K562 (cell line): ENCODE measurements at regions not wholly inside any gene's neighbourhood (a gene's known extent, or its start where the extent isn't known, plus 50 kb on each side); places are given as distances from the start of the nearest gene placed in this dataset.

ENCODE experiments used
- ATAC-seq: fragments of 200-7000 bp; cut with Tn5 transposase; 3 replicates; pipeline ENCODE4 v1.9.1; 2020; ENCODE audit warnings: moderate library complexity
- BruUV-seq: library from RNA; stranded (reverse); fragments of 400-500 nt; replicated peaks from 2 replicates; lab custom pipeline; 2021; lab: Mats Ljungman, UMichigan
- CTCF ChIA-PET: fragments of 300-600 bp; formaldehyde crosslinking; extraction: SDS; loops from one replicate; lab custom pipeline; 2021; ENCODE audit warnings: low intra/inter-chr PET ratio; lab: Yijun Ruan, JAX
- POLR2A ChIA-PET: fragments of 300-600, 350-650 bp; sonication (Branson Sonifier 250); formaldehyde crosslinking; extraction: SDS; loops from one replicate; lab custom pipeline; 2021; ENCODE audit warnings: antibody characterized with exemption, inconsistent platforms; lab: Yijun Ruan, JAX
- DNase-seq, 4 experiments: peaks; one replicate each; pipeline versions ENCODE4 v3.0.0 to v3.0.0-alpha.2; 2011 to 2018; ENCODE audit warnings: low spot score in 3 of 4, mixed read lengths in 3 of 4; ENCODE audit errors: extremely low read depth in 1 of 4
- FAIRE-seq: peaks from 2 replicates; lab custom pipeline; 2011; peaks lifted over from hg19 to GRCh38; lab: Jason Lieb, UNC
- H2AFZ ChIP-seq: 2 replicates; pipeline ENCODE4 v1.6.0; 2011; ENCODE audit warnings: low read depth, low read length, control low read depth, inconsistent platforms
- H3K27ac ChIP-seq: fragments of 200-600 bp; 3 replicates; pipeline ENCODE4 v1.8.0; 2011; ENCODE audit warnings: low read depth, mild to moderate bottlenecking, control low read depth, inconsistent platforms, low read length, moderate library complexity, mixed read lengths; ENCODE audit errors: extremely low read depth
- H3K27me3 ChIP-seq, 2 experiments: fragments of 300-600 bp in 1 of 2; 2 replicates in 1 of 2; 3 replicates in 1 of 2; pipeline versions ENCODE4 v1.6.0 to v1.8.0; 2011; ENCODE audit warnings: inconsistent platforms in 2 of 2, low read length in 2 of 2, mild to moderate bottlenecking in 1 of 2, mixed read lengths in 1 of 2, moderate library complexity in 1 of 2; ENCODE audit not compliant: control insufficient read depth in 2 of 2, insufficient read depth in 2 of 2
- H3K36me3 ChIP-seq: fragments of 300-600 bp; 3 replicates; pipeline ENCODE4 v1.8.0; 2011; ENCODE audit warnings: mild to moderate bottlenecking, low read length, inconsistent platforms; ENCODE audit not compliant: control insufficient read depth, insufficient read depth
- H3K4me1 ChIP-seq, 2 experiments: fragments of 200-600 bp in 1 of 2; replicated peaks in 1 of 2; 2 replicates in 1 of 2; 3 replicates in 1 of 2; pipeline versions ENCODE4 v1.5.1 to v1.8.0; 2011; ENCODE audit warnings: inconsistent platforms in 2 of 2, low read length in 2 of 2, mild to moderate bottlenecking in 1 of 2, mixed read lengths in 1 of 2, moderate library complexity in 1 of 2; ENCODE audit not compliant: control insufficient read depth in 2 of 2, insufficient read depth in 2 of 2
- H3K4me2 ChIP-seq: 2 replicates; pipeline ENCODE4 v1.6.1; 2011; ENCODE audit warnings: low read length, control low read depth, inconsistent platforms, mixed read lengths; ENCODE audit not compliant: insufficient read depth
- H3K4me3 ChIP-seq: fragments of 200-600 bp; sonication (generic), shearing (Covaris generic); 2 replicates; pipeline ENCODE4 v1.5.1; 2016; ENCODE audit warnings: control low read depth, inconsistent platforms
- H3K79me2 ChIP-seq: fragments of 200-600 bp; 3 replicates; pipeline ENCODE4 v1.8.0; 2011; ENCODE audit warnings: low read length, inconsistent platforms; ENCODE audit not compliant: control insufficient read depth, insufficient read depth
- H3K9ac ChIP-seq, 2 experiments: 2 replicates each; pipeline versions ENCODE4 v1.6.0 to v1.6.1; 2011; ENCODE audit warnings: low read depth in 2 of 2, low read length in 2 of 2, control low read depth in 1 of 2, inconsistent platforms in 1 of 2, mild to moderate bottlenecking in 1 of 2, mixed read lengths in 1 of 2; ENCODE audit not compliant: insufficient read depth in 1 of 2
- H3K9me1 ChIP-seq: one replicate; pipeline ENCODE4 v1.6.0; 2011; ENCODE audit warnings: inconsistent platforms, mild to moderate bottlenecking, low read length, moderate library complexity; ENCODE audit not compliant: control insufficient read depth, insufficient read depth
- H3K9me3 ChIP-seq: replicated peaks from 2 replicates; pipeline ENCODE4 v1.5.1; 2011; ENCODE audit warnings: low read depth, low read length, inconsistent platforms; ENCODE audit not compliant: control insufficient read depth, insufficient read depth
- H4K20me1 ChIP-seq: replicated peaks from 2 replicates; pipeline ENCODE4 v1.6.1; 2011; ENCODE audit warnings: low read length, inconsistent platforms, mixed read lengths; ENCODE audit not compliant: control insufficient read depth, insufficient read depth
- HDAC1 ChIP-seq, 2 experiments: fragments of 450-650 bp; IDR thresholded peaks; 2 replicates each; pipeline ENCODE4 v1.6.1; 2016 to 2017; ENCODE audit warnings: inconsistent platforms in 1 of 2, mild to moderate bottlenecking in 1 of 2, moderate library complexity in 1 of 2
- KDM1A ChIP-seq, 2 experiments: fragments of 450-650 bp; IDR thresholded peaks; 2 replicates each; pipeline ENCODE4 v1.6.1; 2016; ENCODE audit warnings: mild to moderate bottlenecking in 2 of 2
- SIN3B ChIP-seq: fragments of 450-650 bp; IDR thresholded peaks from 2 replicates; pipeline ENCODE4 v1.6.1; 2017; ENCODE audit warnings: low read depth, mild to moderate bottlenecking, moderate library complexity
- ZNF12 ChIP-seq: sonication (generic); formaldehyde crosslinking; IDR thresholded peaks from 2 replicates; pipeline ENCODE4 v1.4.0; 2020; ENCODE audit warnings: mild to moderate bottlenecking, missing genetic modification reagents
- ZNF41 ChIP-seq: fragments of 250-450 bp; sonication (Bioruptor Pico); conservative IDR thresholded peaks from 2 replicates; pipeline ENCODE4 v1.4.0; 2020; ENCODE audit warnings: mild to moderate bottlenecking
- ZNF431 ChIP-seq: sonication (generic); formaldehyde crosslinking; IDR thresholded peaks from 2 replicates; pipeline ENCODE4 v1.8.0; 2022; ENCODE audit warnings: mild to moderate bottlenecking, missing genetic modification reagents
- WGBS: fragments of 100-300 bp; shearing (Covaris generic); methylation state at CpG from one replicate; pipeline ENCODE4 v1.1.6; 2016; ENCODE audit warnings: low coverage, mixed read lengths; ENCODE audit not compliant: insufficient coverage; ENCODE audit errors: missing lambda C conversion rate; 5-methylcytosine and 5-hydroxymethylcytosine counted together
- in situ Hi-C: fragments of 300-500 bp; cut with MboI; formaldehyde crosslinking; loops from 4 replicates; pipeline ENCODE4 v1.15.0; 2018; ENCODE audit warnings: inconsistent platforms, mixed read lengths
- intact Hi-C: fragments of 100-400 bp; cut with micrococcal nuclease; formaldehyde crosslinking; loops from 2 replicates; pipeline ENCODE4 v1.14.2; 2022
- TF ChIP-seq, protein P1 (sequence below): fragments of 450-650 bp; IDR thresholded peaks from 2 replicates; pipeline ENCODE4 v1.6.1; 2016; ENCODE audit warnings: borderline replicate concordance
- TF ChIP-seq, protein P2 (sequence below): fragments of 450-650 bp; IDR thresholded peaks from one replicate; pipeline ENCODE4 v1.6.1; 2018; ENCODE audit warnings: mild to moderate bottlenecking, moderate library complexity; ENCODE audit not compliant: partially characterized antibody

DNA sequence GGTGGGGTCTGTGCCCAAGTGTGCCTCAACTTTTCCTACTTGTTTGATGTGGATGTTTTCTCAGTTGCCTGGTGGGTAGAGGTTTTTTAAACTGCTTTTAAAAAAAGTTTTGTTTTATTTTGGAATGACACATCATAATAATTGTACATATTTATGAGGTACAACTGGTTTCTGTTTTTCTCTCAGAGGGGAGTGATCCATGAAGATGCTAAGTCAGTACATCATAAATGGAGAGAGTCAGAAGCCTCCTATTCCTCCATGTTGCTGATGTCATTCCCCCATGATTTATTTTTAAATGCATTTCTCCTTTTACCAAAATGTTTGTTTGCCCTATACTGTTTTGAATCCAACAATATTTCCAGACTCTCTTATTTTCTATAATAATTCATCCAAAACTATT, 77.3 kb upstream of the CLVS2 start (continued):
- TF ChIP-seq, protein P1, sequence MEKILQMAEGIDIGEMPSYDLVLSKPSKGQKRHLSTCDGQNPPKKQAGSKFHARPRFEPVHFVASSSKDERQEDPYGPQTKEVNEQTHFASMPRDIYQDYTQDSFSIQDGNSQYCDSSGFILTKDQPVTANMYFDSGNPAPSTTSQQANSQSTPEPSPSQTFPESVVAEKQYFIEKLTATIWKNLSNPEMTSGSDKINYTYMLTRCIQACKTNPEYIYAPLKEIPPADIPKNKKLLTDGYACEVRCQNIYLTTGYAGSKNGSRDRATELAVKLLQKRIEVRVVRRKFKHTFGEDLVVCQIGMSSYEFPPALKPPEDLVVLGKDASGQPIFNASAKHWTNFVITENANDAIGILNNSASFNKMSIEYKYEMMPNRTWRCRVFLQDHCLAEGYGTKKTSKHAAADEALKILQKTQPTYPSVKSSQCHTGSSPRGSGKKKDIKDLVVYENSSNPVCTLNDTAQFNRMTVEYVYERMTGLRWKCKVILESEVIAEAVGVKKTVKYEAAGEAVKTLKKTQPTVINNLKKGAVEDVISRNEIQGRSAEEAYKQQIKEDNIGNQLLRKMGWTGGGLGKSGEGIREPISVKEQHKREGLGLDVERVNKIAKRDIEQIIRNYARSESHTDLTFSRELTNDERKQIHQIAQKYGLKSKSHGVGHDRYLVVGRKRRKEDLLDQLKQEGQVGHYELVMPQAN = no peak

DNA sequence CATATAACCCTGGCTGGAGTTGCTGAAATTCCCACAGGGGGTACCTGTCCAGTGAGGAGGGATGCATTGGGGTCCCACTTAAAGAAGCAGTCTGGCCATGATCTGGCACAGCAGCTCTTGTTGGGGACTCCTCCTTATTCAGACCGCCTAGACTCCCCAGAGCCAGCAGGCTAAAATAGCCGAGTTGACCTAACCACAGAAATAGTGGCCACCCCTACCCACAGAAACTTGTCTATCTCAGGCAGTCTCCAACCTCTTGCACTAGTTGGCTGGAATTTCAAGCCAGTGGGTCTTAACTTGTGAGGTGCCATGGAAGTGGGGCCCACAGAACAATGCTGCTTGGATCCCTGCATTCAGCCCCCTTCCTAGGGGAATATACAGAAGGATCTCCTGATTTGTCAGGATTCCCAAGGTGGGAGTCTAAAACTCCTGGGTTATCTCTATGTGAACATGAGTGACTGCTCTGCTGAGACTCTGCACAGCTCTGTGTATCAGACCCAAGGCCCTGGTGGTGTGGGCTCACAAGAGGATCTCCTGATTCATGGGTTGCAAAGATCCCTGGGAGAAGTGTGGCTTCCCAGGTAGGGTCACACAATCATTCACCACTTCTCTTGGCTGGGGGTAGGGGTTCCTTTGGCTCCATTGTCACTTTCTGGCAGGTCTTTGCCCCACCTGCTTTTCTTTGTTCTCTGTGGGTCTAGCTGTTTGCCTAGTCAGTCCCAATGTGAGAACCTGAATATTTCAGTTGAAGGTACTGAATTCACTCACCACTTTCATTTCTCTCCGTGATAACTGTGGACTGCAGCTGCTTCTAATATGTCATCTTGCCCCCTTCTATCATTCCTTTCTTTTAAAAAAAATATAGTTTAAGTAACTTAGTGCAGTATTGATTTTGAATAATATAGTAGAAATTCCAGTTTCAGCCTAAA, 65.5 kb upstream of the CLVS2 start:
- ChIA-PET CTCF (no interaction called here), POLR2A (no interaction called here)
- no TSS peak for BruUV-seq

More for the DNA sequence above, 65.5 kb upstream of the CLVS2 start:
- Histone ChIP-seq H3K27ac (no peak overlapping the region), H2AFZ (no peak overlapping the region), H3K4me3 (no peak overlapping the region), H3K9ac (no peak overlapping the region)
- no peak for TF ChIP-seq ZNF12 (CRISPR knock-in tag)
- TF ChIP-seq HDAC1 (IDR thresholded peaks at IDR 0.05) = no peak
- no peak for TF ChIP-seq ZNF41 (CRISPR knock-in tag)
- TF ChIP-seq, protein P2, sequence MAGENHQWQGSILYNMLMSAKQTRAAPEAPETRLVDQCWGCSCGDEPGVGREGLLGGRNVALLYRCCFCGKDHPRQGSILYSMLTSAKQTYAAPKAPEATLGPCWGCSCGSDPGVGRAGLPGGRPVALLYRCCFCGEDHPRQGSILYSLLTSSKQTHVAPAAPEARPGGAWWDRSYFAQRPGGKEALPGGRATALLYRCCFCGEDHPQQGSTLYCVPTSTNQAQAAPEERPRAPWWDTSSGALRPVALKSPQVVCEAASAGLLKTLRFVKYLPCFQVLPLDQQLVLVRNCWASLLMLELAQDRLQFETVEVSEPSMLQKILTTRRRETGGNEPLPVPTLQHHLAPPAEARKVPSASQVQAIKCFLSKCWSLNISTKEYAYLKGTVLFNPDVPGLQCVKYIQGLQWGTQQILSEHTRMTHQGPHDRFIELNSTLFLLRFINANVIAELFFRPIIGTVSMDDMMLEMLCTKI = no peak
- TF ChIP-seq KDM1A (IDR thresholded peaks at IDR 0.05) = no peak
- no peak for TF ChIP-seq SIN3B
- TF ChIP-seq ZNF431 (CRISPR knock-in tag) = no peak
- TF ChIP-seq, all 486 proteins: peak for 0
- no peaks in the 10 kb centered on the region for H3K79me2 ChIP-seq
- H4K20me1 ChIP-seq = no peaks in the 10 kb centered on the region
- H3K9me3 ChIP-seq = no peaks in the 10 kb centered on the region
- no peaks in the 10 kb centered on the region for H3K9me1 ChIP-seq
- in situ Hi-C loops = no loop called here
- H3K27me3 ChIP-seq = no peaks in the 10 kb centered on the region
- FAIRE-seq (no peak), ATAC-seq (no peak), DNase-seq (no peak)
- intact Hi-C loops = no loop called here
- 0% methylated on average over 3 of the region's 3 CpGs for WGBS
- no peak overlapping the region for H3K4me2 ChIP-seq
- H3K36me3 ChIP-seq = no peaks in the 10 kb centered on the region
- no peaks in the 10 kb centered on the region for H3K4me1 ChIP-seq
